GM10266 (cell line): ENCODE measurements at regions not wholly inside any gene's neighbourhood (a gene's known extent, or its start where the extent isn't known, plus 50 kb on each side); places are given as distances from the start of the nearest gene placed in this dataset.
"Not testable (repeated sequence)": the region's sequence is repeated elsewhere in the genome, so short reads cannot be mapped to it uniquely, and the experiment has no call there.

Experiments
- DNase-seq: peaks from one replicate; pipeline ENCODE4 v3.0.0; 2012; ENCODE audit errors: extremely low spot score
- TF ChIP-seq, protein P1 (sequence below): IDR thresholded peaks from 2 replicates; pipeline ENCODE4 v1.5.1; 2012; ENCODE audit warnings: mild to moderate bottlenecking, low read depth; ENCODE audit not compliant: control insufficient read depth, insufficient read depth; ENCODE audit errors: missing control alignments

DNA sequence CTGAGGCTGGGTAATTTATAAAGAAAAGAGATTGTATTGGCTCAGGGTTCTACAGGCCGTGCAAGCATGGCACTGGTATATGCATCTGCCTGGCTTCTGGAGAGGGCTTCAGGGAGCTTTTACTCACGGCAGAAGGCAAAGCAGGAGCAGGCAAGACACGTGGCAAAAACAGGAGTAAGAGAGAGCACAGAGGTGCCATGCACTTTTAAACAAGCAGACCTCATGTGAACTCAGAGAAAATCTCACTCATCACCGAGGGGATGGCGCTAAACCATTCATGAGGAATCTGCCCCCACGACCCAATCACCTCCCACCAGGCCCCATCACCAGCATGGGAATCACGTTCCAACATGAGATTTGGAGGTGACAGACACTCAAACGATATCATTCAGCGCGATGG lies 400.7 kb upstream of the RUNX1 start:
- no peak for DNase-seq
- TF ChIP-seq, protein P1, sequence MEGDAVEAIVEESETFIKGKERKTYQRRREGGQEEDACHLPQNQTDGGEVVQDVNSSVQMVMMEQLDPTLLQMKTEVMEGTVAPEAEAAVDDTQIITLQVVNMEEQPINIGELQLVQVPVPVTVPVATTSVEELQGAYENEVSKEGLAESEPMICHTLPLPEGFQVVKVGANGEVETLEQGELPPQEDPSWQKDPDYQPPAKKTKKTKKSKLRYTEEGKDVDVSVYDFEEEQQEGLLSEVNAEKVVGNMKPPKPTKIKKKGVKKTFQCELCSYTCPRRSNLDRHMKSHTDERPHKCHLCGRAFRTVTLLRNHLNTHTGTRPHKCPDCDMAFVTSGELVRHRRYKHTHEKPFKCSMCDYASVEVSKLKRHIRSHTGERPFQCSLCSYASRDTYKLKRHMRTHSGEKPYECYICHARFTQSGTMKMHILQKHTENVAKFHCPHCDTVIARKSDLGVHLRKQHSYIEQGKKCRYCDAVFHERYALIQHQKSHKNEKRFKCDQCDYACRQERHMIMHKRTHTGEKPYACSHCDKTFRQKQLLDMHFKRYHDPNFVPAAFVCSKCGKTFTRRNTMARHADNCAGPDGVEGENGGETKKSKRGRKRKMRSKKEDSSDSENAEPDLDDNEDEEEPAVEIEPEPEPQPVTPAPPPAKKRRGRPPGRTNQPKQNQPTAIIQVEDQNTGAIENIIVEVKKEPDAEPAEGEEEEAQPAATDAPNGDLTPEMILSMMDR, result no peak

DNA sequence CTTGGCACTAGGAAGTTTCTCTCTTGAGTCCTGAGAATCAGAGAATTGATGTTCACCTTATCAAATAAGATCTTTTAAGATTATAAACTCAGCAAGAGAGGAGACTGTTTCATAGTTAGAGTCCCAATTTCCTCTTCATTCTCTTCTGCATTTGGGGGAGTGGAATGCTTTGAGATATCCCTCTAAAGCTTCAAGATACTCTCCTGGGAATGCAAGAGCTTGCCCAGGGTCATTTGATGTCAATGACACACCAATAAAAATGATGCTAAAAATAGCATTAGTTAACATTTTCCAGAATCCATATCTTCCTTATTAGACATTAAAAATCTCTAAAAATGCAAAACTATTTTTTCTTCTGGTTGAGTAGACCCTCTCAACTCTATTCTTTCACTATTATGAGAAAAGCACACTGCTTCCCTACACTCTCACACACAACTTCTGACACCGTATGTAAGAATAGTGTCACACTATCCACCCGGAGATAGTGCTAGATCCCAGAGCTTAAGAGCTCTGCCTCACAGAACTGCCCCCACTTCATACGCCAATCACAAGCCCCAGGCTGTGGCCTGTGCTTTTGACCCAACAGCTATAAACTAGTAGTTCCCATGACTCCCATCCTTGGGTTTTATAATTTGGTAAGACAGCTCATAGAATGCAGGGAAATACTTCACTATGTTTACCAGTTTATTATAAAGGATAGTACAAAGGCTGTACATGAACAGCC lies 399.9 kb upstream of the RUNX1 start:
- TF ChIP-seq, protein P1, result no peak
- DNase-seq, result no peak

DNA sequence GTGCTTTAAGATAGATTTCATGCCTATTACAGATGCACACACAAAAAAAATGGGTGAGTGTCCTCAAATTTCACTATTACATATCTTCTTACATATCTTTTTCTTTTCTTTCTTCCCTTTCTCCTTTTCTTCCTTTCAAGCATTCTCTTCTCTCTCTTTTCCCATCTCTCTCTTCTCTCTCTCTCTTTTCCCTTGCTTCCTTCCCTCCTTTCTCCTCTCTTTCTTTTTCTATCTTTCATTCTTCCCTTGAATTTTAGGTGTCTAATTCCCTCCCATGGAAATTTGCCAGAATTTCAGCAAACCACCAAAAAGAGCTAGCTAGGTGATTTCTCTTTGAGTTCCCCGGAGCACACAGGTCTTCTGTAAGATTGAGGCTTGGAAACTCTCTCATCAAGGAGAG lies 395.3 kb upstream of the RUNX1 start:
- TF ChIP-seq, protein P1, result no peak

DNA sequence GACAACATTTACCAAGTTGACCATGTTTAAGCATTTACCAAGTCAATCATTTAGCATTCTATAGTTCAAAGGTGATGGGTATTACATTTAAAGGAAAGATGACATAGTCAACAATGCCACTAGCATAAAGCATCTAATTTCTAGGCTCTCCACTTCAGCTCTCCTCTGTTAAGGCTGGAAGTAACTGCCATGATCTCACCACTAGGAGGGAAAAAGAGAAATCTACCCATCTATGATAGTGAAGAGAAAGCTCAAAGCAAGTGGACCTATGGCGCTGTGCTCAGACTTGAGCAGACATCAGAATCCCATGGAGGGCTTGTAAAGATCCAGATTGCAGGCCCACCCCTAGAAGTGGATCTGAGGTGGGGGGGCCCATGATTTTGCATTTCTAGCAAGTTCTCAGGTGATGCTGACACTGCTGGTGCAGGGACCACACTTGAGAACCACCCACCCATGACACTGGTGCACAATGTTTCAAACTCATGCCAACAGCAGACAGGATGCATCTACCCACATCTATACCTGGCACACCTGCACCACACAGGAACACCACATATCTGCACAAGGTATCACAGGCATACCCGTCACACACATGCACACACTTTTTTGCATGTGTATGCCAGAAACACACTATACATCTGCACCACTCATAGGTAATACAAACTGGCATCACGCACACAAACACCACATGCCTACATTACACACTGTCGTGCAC lies 392.9 kb upstream of the RUNX1 start:
- TF ChIP-seq, protein P1, result no peak
- DNase-seq, result no peak

More for the DNA sequence above, 395.3 kb upstream of the RUNX1 start:
- no peak for DNase-seq

DNA sequence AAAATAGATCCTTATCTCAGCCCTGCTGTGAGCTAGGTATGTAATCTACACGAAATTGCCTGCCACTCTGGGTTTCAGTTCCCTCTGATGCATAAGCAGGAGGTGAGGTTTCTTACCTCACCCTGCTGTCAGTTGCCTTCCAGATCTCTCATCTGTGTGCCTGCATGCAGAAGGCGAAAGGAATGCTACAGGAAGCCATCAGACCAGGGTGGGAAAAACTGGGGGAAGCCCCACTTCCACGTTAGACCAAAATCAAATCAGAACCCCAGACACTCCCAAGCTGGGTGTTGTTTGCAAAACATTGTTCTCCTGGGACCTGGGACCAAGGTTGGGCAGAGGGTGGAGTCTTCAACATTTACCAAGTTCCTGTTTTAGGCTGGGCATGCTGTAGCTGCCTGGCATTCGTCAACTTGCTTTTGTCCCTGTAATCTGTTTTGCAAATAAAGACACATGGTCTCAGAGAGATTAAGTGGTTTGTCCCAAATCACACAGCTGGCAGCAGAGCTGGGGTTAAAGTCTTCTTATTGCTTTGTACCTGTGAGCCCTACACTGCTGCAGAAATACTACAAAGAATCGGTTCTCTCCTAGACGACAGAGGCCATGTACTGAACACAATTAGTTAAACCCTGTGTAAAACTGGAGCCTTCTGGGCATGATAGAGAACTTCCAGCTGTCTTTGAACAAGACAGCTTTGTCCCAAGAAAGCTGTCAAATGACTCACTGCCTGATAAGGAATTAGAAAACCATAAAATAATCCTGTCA lies 389.7 kb upstream of the RUNX1 start:
- DNase-seq, result peak; percentile 17
- TF ChIP-seq, protein P1, result no peak

DNA sequence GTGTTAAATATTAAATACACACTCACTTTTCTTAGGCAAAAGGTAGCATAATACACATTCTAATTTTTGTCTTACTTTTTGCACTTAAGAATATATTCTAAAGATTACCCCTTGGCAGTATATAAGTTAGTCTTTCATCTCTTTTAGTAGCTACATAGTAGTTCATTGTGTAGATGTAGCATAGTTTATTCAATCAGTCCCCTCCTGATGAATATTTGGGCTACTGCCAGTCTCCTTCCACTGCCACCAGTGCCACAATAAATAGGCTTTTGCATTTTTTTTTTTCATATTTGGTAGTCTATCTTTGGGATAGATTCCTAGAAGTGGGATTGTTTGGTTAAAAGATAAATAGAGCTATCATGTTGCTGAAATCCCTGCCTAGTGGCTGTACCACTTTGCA lies 388.8 kb upstream of the RUNX1 start:
- TF ChIP-seq, protein P1, result no peak
- no peak for DNase-seq

DNA sequence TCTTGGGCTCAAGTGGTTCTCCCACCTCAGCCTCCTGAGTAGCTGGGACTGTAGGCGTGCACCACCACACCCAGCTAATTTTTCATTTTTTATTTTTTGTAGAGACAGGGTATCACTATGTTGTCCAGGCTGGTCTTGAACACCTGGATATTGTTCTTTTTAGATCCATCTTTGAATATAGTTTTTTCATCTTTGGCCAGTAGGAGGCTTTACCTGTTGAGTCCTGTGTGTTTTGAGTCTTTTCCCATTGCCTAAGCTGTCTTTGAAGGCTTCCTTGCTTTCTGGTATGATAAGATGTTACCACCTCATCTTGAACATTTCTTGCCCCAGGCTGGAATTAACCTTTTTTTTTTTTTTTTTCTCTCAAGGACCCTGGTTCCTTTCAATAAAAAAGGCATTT lies 387.8 kb upstream of the RUNX1 start:
- TF ChIP-seq, protein P1, result no peak

DNA sequence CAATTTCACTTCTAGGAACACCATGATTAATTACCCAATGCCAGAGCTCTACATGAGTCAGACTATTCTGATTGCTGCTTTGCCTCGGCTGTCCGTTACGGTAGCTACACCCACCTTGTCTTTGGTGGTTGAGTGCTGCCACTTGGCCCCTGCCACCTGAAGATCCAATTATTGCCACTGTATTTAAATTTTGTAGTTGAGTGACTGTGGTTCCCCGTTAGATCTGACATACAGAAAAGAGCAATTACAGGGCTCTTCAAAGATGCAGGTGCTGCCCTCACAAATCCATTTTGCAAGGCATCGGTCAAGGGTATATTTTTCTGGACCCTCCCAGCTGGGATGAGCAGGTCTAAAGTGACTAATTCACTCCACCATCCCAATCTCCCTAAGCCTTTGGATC lies 383.5 kb upstream of the RUNX1 start:
- DNase-seq, result not testable (repeated sequence)

More for the DNA sequence above, 387.8 kb upstream of the RUNX1 start:
- no peak for DNase-seq
